ENCODE measurements at regions not wholly inside any gene's neighbourhood (a gene's known extent, or its start where the extent isn't known, plus 50 kb on each side); places are given as distances from the start of the nearest gene placed in this dataset.

GRCh38 chr12:88842314-88842713, 262.0 kb upstream of the KITLG start:
- no peak for TF ChIP-seq CTCF (IDR thresholded peaks at IDR 0.05; ENCODE audit: low read length)
- no peak for TF ChIP-seq EZH2phosphoT487 (IDR thresholded peaks at IDR 0.05; ENCODE audit: low read length)
- no peak for TF ChIP-seq EZH2 (optimal IDR thresholded peaks at IDR 0.05; ENCODE audit: low read depth, low read length)

All from MM.1S (cell line).